8988T (cell line): ENCODE measurements at regions not wholly inside any gene's neighbourhood (a gene's known extent, or its start where the extent isn't known, plus 50 kb on each side); places are given as distances from the start of the nearest gene placed in this dataset.
"Not testable (repeated sequence)": the region's sequence is repeated elsewhere in the genome, so short reads cannot be mapped to it uniquely, and the experiment has no call there.

Experiments
- DNase-seq: peaks from one replicate; pipeline ENCODE4 v3.0.0; 2011

GRCh38 chr7:142495301-142495700, 237.4 kb upstream of the PRSS58 start:
- DNase-seq, result not testable (repeated sequence)

- DNase-seq, result no peak
Observed at GRCh38 chr7:142494021-142494420, 236.2 kb upstream of the PRSS58 start.

- DNase-seq, result no peak
Observed at GRCh38 chr7:142488842-142489241, 231.0 kb upstream of the PRSS58 start.

GRCh38 chr7:142488036-142488633, 230.3 kb upstream of the PRSS58 start:
- no peak for DNase-seq

GRCh38 chr7:142487565-142487964, 229.7 kb upstream of the PRSS58 start:
- DNase-seq, result not testable (repeated sequence)

GRCh38 chr7:142487124-142487523, 229.3 kb upstream of the PRSS58 start:
- no peak for DNase-seq

GRCh38 chr7:142485617-142486226, 227.9 kb upstream of the PRSS58 start:
- no peak for DNase-seq

- DNase-seq, result no peak
Observed at GRCh38 chr7:142483659-142484317, 225.9 kb upstream of the PRSS58 start.

GRCh38 chr7:142482891-142483658, 225.2 kb upstream of the PRSS58 start:
- DNase-seq, result no peak

- no peak for DNase-seq
Observed at GRCh38 chr7:142481548-142481947, 223.7 kb upstream of the PRSS58 start.

GRCh38 chr7:142478479-142479220, 220.8 kb upstream of the PRSS58 start:
- no peak for DNase-seq

- DNase-seq, result not testable (repeated sequence)
Observed at GRCh38 chr7:142477801-142478200, 219.9 kb upstream of the PRSS58 start.

- no peak for DNase-seq
Observed at GRCh38 chr7:142477079-142477651, 219.3 kb upstream of the PRSS58 start.

GRCh38 chr7:142476077-142476476, 218.2 kb upstream of the PRSS58 start:
- DNase-seq, result no peak

GRCh38 chr7:142471820-142472219, 214.0 kb upstream of the PRSS58 start:
- DNase-seq, result no peak

- DNase-seq, result no peak
Observed at GRCh38 chr7:142470544-142470830, 212.6 kb upstream of the PRSS58 start.

- DNase-seq, result no peak
Observed at GRCh38 chr7:142469696-142470543, 212.1 kb upstream of the PRSS58 start.

GRCh38 chr7:142468871-142469665, 211.2 kb upstream of the PRSS58 start:
- DNase-seq, result no peak

- not testable (repeated sequence) for DNase-seq
Observed at GRCh38 chr7:142467056-142467655, 209.3 kb upstream of the PRSS58 start.

GRCh38 chr7:142463401-142463850, 205.6 kb upstream of the PRSS58 start:
- DNase-seq, result no peak
